NOMO-1 (cell line): ENCODE measurements at regions not wholly inside any gene's neighbourhood (a gene's known extent, or its start where the extent isn't known, plus 50 kb on each side); places are given as distances from the start of the nearest gene placed in this dataset.

ENCODE experiments used
- DNase-seq, 2 experiments: peaks; one replicate each; lab custom pipeline; 2025; ENCODE audit not compliant: unreplicated experiment in 2 of 2; lab: John Stamatoyannopoulos, UW

DNA sequence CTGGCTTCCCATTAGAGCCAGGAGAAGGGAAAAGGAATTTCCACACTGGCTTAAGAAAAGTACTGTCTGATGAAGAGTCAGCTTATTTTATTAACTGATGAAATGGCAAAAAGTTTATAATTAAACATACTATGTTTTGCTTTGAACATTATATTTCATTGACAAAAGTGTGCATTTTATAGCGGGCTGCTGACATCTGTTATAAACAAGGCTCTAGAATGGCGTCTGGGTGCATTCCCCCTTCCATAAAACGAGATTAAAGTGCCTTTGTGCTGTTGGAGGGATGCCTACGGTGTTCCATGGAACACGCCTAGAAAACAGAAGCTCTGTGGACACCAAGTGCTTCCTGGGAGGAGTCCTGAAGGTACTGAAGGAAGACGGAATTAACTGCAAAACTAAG, 220.2 kb downstream of the SNX10 start:
- DNase-seq = no peak

DNA sequence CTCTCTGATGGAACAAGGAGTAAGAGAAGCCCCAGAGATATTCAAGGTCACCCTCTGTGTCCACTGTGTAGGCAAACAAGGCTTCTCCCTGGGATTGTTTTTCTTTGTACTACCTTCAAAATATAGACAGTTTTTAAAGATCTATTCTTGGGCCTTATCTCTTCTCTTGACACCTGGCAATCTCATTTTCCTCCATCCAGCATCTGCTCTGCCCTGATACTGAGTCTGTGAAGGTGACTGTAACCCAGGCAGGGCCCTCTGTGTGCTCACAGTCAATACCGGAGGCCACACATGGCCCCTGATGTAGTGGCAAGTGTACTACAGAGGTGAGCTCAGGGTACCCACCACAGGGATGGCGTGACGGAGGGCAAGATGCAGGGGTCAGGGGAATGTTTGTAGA, 221.1 kb downstream of the SNX10 start:
- no peak for DNase-seq

DNA sequence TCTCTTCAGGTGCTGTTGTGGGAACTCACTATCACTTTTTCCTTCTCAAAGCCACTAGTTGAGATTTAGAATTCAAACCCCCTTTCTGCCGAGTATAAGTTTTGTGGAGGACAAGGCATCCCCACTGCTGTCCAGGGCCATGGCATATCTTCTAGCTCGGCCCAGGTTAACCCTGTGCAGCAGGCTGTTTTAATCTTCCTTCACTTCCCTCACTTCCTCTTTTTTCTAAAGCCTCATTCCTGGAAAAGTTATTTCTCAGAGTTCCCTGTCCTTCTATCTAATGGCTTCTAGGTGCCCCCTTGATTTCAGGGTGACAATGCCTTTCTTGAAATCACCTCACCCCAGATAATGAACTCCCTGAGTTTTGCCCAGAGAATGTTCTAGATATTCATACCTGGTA, 222.3 kb downstream of the SNX10 start:
- no peak for DNase-seq

DNA sequence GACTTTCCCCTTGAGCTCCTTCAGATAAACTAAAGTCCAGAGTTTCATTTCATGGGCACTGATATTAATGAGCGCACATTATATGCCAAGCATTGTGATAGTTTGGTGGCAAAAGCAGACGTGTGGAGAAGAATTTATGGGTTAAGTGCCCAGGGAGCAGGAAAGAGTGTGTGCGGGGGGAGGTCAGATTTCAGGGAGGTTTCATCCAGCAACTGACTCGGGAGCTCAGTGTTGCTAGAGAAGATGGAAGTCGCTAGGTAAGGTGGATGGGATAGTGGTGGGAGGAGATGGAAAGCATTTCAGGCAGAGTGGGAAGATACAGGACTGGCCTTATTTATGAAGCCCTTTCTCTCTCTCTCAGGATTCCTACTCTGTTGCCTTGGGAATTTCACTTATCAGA, 223.0 kb downstream of the SNX10 start:
- DNase-seq = no peak

DNA sequence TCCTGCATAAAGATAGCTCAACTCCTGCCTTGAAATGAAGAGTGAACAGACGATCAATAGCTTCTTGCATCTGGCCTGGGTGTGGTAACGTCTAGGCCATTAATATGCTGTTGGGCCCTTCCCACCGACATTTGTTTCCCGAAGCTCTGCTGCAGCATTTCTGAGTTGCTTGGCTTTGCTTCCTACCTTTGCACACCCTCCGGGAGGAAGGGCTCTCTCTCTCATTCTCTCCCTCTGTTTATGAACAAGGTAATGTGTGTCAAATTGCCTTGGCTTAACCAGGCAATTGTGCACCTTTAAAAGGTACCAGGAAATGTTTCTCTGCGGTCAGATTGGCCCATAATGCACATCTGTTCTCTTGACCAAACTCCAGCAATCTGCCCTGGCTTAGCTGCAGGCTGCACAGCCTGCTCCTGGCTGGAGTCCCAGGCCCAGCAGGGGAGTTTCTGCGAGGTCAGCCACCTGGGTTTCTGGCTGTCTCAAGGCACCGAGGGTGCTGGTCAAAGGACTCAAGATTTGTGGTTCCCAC, 223.7 kb downstream of the SNX10 start:
- DNase-seq = no peak

DNA sequence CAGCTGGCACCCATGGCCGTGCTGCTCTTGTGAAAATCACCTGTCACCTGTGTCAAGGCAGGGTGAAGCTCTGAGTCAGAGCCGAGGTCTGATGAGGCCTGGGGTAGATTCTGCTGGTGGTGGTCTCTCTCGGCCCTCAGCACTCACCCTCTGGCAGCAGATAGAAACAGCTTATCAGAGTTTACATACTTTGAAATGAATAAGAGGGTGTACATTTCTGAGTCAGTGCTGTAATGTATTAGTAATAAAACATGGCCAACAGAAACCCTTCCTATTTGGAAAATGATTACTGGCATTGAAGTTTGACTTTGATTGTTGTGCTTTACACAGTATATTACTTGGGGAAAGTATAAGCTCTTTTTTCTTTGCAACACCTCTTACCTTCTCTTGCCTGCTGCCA, 228.8 kb downstream of the SNX10 start:
- no peak for DNase-seq

DNA sequence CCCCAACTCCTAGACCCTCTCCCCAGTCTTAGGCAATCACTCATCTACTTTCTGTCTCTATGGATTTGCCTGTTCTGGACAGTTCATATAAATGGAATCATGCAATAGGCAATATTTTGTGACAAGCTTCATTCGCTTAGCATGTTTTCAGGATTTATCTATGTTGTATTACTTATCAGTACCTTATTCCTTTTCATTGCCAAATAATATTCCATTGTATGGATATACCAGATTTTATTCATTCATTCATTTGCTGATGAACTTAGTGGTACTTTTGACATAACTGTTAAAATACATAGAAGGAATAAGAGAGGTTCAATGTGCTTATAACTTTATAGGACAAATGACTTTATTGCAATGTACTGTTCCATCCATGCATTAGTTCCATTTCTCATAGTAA, 231.0 kb downstream of the SNX10 start:
- no peak for DNase-seq

DNA sequence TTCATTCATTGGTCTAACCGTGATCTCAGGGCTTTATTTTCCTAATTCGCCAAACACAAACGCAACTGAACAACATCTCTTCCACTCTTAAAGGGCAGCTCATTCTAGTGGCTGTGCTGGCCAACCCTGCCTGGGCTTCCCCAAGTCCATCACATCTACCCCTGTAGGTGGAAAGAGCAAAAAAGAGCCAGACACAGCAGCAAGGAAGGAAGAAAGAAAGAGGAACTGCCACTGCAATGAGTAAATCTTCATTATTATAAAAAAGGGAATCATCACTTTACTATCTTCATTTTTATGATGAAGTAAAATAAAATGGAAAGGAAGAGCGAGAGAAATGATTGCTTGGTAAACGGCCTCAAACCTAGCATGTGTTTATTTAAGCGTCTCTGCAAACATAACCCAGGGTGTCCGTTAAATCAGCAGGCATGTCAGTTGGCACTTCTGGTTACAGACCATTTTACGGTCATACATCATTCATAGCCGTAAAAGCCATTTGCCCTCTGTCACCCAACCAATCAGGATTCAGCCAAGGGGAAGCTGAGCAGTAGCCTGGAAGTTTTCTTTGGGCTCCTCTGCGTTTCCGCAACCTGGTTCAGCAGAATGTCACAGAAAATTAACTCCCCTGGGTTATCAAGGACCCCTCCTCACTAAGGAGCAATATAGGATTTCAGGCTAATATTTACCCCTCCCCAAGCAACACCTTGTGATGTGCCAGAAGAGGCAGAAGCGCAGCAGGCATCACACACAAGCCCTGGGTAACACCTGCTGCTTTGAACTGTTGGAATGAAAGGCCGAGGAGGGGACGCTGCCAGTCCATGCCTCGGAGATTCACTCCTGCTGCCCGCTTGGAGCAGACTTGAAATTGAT, 234.0 kb downstream of the SNX10 start:
- peak; percentile 63 to 86 for DNase-seq

DNA sequence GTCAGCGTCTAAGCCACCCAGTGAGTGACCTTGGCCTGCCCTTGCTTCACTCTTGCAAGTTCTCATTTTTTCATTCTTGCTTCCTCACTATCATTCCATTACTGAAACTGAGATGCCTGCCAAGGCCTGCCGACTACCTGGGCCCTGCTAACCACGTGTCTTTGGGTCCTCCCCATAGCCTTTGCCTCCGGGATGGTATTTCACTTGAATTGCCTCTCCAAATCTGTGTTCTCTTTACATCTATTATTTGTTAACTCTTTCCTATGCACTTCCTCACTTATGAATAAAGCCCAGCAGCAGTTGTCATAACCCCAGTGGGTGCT, 234.6 kb downstream of the SNX10 start:
- DNase-seq = peak in 1 of 2 experiments; percentile 22

DNA sequence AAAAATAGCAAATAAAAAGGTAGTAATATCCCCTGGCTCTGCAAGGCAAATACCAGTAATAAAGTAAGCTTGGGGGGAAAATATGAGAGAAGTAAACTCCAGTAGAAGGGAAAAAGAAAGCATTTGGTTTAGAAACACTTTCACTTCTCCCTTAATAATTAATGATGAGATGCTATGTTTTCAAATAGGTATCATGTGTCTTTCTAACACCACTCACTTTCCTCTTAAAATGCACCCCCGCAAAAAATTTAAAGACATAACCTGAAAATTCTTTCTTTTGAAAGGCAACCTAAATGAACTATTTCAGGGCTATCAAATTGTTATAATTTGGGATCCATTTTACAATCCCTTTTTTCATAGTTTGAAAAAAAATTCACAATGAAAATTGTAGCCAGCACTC, 240.3 kb downstream of the SNX10 start:
- no peak for DNase-seq

DNA sequence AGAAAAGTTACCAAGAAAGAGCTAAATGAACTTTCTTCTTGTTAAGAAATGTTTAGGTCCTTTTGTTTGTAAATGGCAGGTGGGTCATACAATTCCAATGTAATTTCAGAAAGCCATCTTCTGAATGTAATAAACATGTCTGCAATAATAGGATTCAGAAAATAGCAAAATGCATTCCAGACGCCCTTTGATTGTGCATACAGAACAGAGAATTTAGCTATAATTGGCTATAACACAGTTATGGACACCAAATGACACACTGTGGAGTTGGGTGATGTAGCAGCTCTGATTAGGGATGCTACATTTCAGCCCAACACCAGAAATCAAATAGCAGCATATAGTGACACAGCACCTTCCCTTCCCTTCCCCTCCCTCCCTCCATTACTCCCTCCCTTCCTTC, 240.8 kb downstream of the SNX10 start:
- no peak for DNase-seq

DNA sequence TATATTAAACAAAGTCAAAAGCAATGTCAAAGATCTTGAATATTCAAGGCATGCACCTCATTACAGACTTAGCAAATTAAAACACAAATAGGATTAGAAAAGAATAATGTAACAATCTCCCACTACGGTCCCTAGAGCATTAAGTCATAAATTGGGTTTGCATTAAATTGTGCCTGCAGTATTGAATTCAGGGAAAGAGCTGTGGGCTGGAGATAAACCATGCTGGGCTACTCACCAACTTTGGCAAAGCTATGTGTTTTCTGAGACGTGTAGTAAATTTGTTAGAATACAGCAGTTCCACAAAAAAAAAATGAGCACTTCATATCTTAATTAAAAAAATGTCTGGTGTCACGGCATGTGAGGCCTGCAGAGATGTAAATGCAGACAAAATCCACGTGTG, 241.6 kb downstream of the SNX10 start:
- no peak for DNase-seq

DNA sequence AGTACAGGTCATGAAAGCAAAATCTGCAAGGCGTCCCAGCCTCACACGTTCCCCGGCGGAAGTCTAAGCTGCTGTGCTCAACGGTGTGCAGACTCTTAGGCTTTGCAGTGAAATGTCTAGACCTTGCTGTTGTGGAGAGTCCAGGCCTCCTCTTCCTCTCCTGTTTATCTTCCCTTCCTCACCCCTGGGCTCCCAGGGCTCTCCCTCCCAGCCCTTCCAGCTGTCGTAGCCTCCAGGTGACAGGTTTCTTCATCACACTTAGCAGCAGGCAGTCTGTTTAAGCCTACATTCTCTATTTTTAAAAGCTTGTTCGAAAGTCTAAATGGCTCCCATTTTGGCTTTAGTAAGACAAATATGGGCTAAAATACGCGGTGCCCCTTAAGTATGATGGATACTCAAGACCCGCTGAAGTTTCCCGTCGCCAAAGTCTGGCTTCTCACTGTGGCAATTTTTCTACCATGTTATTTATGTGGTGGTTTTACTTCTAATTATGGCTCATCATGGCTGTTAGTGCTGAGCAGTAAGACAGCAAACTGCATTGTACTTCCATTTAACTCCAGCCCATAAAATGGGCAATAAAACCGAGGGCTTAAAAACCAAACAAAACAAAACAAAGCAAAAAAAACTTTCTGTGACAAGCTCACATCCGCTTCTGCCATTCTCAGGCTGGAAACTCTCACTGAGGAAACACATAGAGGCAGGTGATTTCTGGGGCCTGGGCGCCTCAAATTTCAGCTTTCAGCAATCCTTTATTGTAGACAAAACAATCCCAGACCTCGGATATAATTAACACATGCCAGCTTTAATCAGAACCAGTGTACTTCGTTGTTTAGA, 243.2 kb downstream of the SNX10 start:
- no peak for DNase-seq

DNA sequence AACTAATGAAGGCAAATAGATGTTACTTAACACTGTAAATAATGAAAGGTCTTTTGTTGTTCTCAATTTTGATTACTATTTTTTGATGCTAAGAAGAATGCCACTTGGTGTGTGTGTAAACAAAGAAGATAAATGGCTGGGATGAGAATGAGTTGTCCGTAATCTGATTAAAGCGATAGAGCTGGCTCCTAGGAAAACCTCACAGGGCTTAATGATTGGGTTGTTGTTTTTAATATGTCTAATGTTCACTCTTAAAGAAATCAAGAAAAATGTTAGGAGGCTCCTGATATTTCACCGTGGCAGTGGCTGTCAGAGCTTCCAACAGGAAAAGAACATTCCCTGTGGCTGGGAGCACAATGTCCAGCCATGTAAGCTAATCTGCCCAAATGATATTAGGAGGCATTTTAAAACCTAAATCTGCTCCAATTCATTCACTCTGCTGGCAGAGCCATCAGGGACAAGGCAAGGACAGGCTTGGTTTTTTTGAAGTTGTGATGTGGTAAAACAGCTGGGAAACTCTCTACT, 243.9 kb downstream of the SNX10 start:
- no peak for DNase-seq

DNA sequence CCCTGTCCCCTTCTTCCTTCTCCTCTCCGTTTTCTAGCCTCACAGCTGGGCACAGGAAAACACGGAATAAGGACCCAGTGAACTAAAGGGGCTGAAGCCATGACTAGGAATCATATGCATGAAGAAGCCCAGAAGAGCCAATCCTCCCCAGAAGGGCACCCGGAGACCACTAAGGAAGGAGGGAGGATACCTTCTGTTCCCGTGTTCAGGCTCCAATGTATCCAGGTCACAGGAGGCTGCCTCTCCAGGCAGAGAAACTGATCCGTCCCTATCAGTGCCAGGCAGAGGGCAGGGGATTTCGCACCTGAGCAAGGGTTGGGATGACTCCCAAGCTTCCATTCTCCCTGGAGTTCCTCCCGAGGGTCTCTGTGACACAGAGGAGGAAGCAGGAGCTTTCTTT, 246.6 kb downstream of the SNX10 start:
- DNase-seq = no peak

DNA sequence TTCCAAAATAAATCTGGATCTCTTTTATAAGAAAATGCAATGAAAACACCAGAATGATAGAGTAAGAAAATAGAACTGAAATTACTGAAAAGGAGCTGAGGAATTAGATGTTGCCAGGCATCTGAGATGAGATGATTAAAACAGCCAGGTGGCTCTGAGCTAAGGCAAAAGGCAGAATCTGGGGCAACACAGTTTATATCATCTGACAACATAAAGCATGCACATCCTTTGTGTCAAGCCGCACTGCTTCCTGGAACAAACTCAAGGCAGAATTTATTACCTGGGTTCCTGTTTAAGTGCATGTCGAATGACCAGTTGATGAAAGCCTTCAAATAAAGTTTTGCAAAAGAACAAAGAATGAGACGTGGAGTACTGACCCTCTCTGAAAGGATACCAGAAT, 247.0 kb downstream of the SNX10 start:
- DNase-seq = no peak

DNA sequence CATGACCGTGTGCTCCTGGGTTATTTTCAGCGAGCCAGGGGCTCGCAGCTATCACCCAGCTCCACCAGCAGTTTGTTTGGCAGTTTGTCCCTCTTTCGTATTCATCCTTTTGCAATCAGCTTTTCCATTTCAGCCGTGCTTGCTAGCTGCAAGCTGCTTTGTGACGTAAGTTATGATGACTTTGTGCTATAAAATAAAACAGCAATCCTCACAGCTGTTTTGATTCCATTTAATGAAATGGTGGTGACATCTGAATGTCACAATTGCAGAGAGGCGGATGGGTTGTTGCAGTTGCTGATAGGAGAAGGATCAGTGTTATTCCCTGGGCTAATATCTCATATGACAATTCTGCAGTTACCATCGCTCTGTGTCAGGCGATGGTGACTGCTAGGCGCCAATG, 251.7 kb downstream of the SNX10 start:
- peak; percentile 49 to 53 for DNase-seq

DNA sequence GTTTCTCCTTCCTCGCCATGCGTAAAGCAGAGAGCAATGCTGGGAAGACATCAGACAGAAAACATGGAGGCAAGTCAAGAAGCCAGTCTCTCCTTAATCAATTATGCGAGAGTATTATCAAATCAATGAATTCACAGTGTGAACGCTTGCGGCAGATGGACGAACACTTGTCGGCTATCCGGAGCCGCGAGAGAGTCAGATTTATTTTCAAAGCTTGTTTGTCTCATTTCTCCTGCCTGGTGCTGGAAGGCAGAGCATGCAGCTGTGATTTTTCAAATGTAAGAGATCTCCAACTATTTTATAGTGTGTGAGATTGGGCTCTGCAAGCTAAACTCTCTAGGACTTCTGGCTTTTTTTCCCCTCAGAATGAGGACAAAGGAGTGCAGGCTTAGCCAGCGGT, 252.3 kb downstream of the SNX10 start:
- no peak for DNase-seq

DNA sequence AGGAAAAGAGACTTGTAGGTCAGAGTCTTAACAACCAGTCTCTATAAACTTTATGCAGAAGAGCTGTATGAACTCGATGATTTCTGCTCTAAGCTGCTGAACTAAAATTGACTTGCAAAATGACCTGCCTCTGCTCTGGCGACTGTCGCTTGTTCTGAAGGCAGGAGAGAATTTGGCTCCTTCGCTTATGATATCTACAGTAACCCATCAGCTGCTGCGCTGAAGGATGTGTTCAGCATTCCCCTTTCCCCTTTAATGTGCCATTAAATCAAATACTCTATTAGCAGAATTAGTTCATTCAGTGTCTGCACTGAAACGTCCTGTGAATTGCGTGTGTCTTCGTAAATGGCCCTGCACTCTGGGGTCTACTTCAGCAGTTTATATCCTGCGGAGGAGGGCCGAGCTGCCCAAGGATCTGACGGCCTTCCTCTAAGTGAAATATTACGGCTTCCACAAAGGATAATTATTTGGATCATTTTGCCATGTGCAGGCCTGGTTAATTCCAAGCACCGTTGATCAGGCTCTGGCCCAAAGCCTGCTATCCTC, 254.9 kb downstream of the SNX10 start:
- no peak for DNase-seq

DNA sequence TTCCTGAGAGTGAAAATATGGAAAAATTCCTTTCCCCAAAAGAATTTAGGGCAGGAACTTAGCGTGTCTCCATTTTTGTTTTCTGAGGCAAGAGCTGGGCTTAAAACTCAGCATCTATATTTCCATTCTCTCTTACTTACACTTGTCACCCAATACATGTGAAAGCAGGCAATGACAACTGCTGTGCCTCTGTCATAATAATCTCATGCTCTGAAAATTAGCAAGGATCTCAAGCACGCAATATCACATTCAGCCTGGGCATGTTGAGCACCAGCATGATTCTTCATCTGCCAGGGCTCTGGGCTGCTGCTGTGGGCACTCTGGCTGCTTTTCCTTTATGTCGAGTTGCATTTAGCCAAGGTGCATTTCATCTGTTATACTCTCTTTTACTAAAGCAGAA, 255.5 kb downstream of the SNX10 start:
- no peak for DNase-seq

DNA sequence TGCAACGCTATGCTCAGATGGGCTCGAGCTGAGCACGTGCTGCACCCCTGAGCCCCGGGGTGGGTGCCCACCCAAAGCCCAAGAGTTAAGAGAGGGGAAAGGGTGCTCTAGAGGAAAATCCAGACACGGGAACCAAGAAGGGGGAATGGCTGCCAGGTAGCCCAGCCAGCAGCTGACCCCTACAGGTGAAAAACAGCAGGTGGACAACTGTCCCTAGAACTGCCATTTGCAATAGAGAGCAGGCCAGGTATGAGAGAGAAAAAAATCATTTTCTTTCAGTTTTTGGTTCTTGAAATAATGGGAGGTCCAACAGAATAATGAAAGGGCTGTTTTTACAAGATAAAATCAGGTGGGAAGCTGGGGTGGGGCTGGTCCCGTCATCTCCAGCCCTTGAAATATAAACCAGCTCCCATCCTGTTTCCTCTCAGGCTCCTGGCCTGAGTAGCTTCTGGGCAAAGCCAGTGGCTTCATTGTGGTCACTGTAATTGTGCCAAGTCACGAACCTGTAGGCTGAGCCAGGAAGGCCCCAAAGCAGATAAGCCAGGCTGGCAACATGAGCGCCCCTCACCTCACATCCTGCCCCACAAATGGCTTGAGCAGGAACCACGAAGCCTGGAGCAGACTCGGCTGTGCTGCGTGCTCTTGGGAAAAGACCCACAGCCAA, 257.8 kb downstream of the SNX10 start:
- no peak for DNase-seq
